Activated CD8-positive, alpha-beta memory T cell treated with anti-CD3 and anti-CD28 coated beads for 24 hours (primary cell): ENCODE measurements at regions not wholly inside any gene's neighbourhood (a gene's known extent, or its start where the extent isn't known, plus 50 kb on each side); places are given as distances from the start of the nearest gene placed in this dataset.
"Not testable (repeated sequence)": the region's sequence is repeated elsewhere in the genome, so short reads cannot be mapped to it uniquely, and the experiment has no call there.

ENCODE experiments used
- DNase-seq: peaks from one replicate; pipeline ENCODE4 v3.0.0-alpha.2; 2020

DNA sequence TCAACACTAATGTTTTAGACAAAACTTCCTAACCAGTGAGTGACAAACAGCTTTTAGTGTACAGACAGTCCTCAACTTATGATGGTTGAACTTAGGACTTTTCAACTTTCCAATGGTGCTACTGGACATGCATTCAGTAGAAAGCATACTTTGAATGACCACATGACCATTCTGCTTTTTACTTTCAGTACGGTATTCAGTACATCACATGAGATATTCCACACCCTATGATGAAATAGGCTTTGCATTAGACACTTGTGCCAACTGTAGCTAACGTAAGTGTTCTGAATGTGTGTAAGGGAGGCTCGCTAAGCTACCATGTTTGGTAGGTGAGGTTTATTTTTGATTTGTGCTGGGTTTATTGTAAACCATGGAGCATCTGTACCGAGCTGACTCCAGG is 113.7 kb downstream of the WNT7A start:
- no peak for DNase-seq

DNA sequence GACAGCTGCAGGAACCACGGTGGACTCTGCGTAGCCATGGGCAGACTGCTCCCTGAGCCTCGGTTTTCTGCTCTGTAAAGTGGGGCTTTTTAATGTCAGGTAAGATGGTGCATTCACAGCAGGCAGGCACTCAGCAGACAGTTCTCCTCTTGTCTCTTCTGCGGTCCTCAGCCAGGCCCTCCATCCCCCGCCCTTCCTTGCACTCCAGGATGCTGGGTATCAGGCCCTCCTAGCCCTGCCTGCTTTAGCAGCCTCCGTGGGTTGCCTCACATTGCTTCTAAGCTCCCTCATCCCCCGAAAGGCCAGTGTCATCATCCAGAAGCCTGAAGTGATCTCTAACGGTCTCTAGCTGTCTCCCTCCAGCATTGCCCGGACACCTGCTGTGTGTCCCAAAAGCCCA is 115.7 kb downstream of the WNT7A start:
- no peak for DNase-seq

DNA sequence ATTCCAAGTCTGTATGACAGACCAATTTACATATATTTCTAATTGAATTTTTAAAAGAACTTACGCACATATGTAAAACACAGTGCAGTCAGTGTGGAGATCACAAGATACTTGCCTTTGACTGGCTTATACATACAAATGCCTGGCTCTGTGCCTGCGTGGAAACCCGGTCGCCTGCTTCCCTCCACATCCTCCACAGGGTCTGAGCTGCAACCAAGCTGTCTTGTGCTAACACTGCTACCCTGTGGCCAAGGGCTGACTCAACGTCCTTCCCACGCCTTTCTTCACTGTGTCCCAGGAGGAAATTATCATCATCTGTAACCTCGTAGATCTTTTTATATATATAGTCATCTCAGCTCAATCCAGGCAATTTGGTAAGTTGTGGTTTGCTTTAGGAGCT is 117.0 kb downstream of the WNT7A start:
- peak; percentile 41 for DNase-seq

DNA sequence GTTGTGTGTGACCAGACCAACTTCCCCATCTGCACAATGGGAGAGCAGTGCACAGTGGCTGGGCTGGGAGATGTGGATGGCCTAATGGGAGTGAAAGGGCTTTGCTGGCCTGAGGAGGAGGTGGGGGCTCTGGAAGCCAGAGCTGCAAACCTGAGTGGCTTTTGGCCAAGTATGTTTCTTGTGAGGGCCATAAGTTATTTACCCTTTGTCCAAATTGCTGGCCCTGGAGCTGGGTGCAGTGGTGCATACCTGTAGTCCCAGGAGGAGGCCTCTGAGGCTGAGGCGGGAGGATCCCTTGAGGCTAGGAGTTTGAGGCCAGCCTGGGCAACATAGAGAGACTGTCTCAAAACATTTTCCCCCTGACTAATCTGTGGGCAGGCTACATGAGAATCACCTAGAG is 129.1 kb downstream of the WNT7A start:
- DNase-seq = no peak

DNA sequence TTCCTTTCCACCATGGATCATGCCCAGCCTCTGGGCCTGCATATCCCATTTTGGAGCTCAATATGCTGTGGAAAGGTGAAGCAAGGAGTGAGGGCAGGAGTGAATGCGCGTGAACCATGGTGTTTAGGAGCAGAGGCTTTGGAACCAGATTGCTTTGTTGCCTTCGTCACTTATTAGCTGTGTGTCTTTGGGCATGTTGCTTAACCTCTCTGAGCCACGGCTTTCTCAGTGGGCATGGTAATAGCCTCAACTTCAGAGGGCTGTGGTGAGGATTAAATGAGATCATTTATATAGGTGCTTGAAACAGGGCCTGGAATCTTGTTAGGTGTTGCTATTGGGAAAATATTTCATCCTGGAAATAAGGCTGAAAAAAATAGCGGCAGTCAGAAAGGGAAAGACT is 129.7 kb downstream of the WNT7A start:
- DNase-seq = no peak

DNA sequence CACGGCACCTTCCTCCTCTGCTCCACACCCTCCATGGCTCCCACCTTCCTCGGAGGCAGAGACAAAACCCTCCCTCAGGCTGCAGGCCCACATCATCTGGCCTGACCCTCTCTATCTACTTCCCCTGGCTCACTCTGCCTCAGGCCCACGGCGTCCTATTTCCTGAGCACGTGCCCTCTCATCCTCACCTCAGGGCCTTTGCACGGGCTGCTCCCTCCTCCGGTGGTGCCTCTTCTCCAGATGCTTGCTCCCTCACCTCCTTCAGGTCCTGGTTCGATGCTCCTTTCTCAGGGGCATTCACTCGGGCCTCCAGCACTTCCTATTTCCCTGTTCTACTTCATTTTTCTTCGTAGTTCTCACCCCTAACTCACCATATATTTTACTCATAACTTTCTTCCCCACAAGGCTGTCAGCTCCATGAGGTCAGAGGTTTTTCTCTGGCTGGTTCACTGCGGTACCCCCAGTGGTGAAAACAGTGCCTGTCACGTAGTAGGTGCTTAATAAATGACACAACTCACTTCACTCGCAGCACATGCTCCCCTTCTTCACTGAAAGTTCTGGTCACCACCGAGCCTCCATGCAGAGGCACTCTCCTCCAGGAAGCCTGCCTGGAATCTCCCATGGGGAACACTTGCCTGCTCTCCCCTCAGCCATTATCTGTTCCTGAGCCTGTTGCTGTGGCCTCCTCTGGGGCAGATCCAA is 130.7 kb downstream of the WNT7A start:
- DNase-seq = no peak

DNA sequence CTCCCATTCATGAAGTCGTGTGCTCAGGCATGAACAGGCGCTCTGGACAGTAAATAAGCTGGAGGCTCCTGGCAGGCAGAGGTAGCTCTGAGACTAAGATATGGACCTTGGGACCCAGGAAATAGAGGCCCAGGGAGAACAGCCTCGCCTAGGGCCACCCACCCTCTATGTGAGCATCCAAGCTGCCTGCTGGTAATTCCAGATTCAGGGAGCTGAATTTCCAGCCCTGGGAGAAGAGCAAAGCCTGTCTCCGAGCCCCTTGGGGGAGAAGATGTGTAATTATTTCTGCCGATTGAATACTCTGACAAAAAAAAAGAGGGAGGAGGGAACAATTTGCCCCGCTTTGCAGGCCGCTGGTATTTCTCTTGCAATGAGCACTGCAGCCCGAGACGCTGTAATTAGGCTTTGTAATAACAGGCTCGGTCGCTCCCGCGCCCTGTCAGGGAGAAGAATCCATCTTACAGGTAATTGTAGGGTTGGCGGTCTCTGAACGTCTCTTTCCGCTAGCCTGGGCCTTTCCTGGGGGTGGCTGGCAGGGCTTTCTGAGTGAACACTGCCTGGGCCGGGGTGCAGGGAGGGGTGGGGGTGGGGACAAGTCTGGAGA is 131.5 kb downstream of the WNT7A start:
- no peak for DNase-seq

DNA sequence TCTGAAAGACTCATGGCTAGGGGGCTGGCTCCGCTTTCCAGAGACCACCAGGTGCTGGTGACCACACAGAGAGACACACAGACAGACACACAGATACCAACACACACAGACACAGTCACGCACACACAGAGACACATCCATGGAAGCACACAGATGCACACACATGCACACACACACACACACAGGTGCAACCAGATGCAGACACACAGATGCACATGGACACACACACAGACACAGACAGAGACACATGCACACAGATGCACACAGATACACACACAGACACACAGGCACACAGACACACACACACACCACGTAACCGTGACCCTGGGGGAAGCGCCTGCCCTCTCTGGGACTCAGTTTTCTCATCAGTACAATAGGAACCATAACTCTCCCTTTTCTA is 132.2 kb downstream of the WNT7A start:
- DNase-seq = no peak

DNA sequence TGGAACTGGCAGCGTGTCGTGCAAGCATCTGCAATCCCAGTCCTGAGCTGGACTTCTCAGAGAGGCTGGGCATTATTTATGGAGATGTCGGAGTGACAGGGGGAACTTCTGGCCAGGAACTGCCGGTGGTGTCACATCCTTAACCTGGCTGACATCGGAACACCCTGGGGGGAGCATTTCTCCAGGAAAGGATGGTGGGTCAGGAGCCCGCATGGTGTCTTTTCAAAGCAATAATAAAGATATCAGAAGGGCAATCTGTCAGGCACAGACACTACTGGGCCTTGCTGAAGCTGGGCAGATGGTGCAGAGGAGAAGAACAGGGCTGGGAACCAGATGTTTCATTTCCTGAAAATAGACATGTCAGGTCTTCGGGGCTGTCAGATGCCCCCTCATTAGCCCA is 133.5 kb downstream of the WNT7A start:
- DNase-seq = no peak

DNA sequence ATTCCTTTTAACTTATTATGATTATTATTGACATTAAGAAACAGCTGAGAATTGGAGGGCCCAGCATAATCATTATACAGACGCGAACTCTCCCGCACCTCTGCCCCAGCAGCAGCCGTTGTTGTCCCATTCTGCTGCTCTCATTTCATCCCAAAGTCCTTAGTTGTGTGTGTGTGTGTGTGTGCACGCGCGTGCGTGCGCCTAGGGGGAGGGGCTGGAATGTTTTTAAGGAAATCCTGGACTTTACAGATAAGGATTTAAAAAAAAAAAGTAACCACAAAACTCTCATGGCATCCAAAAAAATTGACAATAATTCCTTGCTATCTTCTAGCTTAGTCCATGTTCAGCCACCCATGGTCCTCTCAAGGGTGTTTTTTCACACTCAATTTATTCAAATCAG is 134.2 kb downstream of the WNT7A start:
- DNase-seq = no peak

DNA sequence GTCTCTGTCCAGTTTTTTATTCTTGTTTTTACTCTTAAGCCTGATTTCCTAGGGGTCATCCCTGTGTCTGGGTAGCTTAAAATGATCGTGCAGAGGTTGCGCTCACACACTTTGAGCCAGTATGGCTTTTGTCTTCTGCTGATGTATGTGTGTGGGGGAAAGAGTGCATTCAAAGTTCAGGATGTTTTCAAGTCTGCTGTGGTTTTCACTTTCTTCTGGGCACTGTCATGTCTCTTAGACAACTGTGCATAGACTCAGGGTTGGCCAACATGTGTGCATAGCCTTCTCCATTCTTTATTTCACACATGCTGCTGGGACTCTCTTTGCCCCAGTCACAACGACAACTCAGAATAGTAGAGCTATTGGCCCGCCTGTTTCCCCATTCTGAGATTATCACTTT is 139.1 kb downstream of the WNT7A start:
- DNase-seq = no peak

DNA sequence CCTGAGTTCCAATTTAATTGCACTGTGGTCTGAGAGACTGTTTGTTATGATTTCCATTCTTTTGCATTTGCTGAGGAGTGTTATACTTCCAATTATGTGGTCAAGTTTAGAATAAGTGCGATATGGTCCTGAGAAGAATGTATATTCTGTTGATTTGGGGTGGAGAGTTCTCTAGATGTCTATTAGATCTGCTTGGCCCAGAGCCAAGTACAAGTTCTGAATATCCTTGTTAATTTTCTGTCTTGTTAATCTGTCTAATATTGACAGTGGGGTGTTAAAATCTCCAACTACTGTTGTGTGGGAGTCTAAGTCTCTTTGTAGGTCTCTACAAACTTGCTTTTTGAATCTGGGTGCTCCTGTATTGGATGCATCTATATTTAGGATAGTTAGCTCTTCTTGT is 146.1 kb downstream of the WNT7A start:
- DNase-seq = not testable (repeated sequence)

DNA sequence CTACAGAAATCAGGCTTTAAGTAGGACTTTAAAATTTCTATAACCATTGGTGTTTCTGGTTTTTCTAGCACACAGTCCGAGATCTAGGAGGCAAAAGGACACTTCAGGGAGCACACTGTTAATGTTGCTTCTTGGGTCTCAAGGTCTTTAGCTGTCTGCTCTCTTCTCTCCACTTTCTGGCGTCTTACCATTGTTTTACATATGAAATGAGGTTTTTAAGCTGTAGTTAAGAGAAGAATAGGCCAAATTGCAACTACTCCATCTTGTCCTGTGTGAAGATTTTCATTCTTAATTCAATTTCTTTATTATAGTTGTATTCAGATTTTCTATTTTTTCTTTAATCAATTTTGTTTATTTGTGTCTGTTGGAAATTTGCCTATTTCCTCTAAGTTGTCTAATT is 151.4 kb downstream of the WNT7A start:
- no peak for DNase-seq

DNA sequence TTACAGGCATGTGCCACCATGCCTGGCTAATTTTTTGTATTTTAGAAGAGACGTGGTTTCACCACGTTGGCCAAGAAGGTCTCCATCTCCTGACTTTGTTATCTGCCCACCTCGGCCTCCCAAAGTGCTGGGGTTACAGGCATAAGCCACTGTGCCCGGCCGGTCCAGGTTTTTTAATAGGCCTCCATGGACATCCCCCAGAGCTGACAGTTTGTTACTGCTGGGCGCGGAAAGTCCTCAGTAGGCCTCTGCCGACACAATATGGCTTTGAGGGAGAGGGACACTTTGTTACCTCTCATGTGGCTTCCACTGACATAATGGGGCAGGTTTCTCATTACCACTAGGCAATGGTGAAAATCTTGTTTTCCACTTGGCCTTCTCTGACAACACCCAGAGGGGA is 152.0 kb downstream of the WNT7A start:
- DNase-seq = no peak

DNA sequence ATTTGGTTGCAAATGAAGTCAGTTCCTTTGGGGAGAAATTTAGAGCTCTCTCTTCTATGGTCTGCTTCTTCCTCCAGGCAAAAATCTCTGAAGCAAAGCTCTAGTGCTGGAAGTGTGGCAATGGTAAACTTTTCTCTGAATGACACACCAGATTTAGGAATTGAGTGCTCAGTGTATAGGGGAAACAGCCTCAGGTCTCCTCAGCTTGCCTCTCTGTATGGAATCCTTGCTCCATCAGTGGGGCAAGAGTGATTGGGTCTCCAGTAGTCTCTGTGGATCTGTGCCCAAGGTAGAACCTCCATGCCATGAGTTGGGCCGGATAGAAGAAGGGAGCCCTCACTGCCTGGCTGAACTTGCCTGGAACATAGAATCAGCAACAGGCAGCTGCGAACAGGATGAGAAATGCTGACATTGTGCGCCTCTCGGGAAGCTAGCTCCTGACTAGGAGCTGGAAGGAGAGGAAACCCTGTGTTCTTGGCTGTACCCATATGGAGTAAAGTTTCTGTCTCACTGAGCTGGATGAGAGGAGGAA is 156.1 kb downstream of the WNT7A start:
- DNase-seq = no peak

DNA sequence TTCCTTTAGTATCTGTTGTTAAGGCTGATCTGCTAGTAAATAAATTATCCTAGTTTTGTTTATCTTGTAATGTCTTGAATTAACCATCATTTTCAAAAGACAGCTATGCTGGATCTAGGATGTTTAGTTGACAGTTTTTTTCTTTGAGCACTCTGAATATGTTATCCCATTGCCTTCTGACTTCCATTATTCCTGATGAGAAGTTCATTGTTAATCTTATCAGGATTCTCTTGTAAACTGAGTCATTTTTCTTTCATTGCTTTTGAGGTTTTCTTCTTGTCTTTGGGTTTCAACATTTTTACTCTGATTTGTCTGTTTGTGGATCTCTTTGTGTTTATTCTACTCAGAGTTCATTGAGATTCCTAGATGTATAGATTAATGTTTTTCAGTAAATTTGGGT is 157.7 kb downstream of the WNT7A start:
- no peak for DNase-seq

DNA sequence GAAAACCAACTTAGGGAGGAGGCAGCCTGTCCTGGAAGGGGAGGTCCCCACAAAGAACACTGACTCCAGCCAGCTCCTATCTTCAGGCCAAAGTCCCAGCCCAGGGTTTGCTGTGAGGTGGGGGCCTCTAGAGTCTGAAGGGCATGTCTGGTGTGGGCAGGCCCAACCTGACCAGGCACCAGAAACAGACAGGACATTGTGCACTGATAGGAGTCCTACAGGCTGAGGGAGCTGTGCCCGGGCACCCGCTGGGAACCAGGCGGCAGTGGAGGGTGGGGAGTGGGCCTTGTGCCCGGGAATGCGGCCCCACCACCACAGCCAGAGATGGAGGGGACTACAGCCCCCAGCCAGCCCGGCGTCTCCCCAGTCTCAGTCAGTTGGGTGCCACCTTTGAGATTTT is 161.4 kb downstream of the WNT7A start:
- DNase-seq = no peak

DNA sequence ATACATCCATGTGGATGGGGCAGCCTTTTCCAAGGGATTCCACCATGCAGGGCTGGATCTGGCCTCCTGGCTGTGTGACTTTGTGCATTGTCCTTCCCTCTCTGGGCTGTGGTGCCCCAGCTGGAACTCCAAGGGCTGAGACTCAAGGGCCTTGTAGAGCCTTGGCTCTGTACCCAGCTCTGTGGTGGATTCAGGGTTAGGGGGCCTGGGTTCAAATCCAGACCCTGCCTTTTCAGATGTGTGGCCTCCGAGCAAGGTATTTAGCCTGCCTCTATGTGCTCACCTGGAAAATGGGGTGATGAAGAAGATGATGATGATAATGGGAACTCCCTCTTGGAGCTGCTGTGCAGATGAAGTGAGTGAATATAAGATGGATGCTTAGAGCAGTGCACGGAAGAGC is 161.9 kb downstream of the WNT7A start:
- DNase-seq = no peak

DNA sequence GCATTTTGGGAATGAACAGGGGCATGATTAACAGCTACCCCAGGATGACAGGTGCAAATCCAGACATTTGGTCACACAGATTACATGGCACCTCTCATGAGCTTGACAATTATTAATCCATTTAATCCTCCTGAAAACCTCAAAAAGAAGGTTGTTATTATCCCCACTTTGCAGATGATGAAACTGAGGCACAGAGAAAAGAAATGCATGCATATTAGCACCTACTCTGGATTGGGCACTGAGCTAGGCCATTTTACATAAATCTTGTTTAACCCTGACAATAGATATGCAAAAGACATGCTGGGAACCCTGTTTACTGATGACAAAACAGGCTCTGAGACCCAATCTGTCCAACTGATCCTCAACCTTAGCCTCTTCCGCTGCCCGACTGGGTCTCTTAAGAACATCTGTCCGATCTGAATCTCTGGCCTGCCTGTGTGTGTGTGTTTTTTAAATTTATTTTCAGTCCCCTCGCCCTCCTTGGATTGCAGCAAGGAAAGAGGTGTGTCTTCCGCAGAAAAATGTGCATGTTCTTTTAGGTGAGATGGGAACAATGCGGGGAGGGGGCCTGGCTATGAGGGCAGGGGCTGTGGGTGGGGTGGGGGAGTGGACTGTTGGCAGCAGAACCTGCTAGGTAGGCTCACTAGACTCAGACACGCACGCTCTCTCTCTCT is 162.5 kb downstream of the WNT7A start:
- no peak for DNase-seq

DNA sequence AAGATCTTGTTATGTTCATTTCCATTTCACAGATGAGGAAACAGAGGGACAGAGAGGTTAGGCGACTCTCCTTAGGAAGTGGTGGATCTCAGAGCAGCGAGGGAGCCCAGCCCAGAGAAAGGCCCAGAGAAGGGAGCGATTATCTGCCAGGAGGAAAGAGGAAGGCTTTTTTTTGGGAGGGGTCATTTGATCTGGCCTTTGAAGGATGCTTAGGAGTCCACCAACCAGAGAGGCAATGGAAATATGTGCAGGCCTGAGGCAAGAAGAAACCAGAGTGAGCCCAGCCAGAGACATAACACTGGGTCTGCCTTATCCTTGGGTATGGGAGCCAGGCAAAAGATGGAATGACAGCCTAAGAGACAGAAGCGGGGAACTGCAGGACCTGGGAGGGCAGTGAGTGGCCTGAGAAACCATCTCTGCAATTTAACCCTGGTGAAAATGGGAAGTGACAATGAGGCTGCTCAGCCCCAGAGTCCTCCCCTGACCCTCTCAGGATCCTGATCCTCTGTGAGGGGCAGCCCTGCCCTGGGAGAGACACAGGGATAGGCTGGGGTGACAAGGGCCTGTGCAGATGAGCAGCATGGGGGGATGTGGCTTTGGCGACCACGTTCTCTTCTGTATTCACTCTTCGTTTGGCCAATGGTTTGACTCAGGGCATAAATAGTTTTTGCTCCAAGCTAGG is 163.2 kb downstream of the WNT7A start:
- DNase-seq = no peak

DNA sequence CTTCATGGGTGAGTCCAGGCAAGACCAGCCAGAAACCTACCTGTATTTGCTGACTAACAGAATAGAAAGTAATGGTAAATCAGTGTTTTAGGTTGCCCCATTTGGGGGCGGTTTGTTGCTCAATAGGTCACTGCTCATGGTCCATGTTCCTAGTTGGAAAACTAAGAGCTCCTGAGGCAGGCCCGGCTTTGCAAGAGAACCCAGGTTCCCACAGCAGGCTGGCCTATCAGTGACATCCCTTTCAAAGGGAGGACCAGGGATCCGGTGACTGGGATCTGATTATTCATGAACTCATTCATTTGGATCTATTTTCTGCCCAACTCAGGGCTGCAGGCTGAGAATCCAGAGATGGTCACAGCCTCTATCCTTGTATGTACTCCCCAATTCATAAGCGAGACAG is 163.9 kb downstream of the WNT7A start:
- DNase-seq = no peak

DNA sequence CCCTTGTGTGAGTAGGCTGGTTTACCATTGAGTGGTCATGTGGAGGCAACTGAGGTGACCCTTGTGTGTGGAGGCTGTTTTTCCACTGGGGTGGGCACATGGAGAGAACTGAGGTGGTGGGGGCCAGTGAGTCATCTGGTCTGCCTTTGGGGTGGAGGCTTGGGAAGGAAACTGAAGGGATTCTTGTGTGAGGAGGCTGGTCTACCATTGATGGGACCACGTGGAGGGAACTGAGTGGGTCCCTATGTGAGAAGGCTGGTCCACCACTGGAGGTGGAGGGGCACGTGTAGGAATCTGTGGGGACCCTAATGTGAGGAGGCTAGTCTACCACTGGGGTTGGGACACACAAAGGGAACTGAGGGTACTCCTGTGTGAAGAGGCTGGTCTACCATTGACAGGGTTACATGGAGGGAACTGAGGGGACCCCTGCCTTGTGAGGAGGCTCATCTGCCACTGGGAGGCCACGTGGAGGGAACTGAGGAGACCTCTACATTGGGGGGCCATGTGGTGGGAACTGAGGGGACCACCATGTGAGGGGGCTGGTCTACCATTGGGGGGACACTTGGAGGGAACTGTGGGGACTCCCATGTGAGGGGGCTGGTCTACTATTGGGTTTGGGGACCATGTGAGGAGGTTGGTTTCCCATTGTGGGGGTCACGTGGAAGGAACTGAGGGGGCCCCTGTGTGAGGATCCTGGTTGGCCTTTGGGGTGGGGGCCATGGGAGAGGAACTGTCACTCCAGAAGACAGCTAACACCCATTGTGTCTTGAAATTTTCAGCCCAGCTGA is 164.5 kb downstream of the WNT7A start:
- DNase-seq = peak; percentile 41
